H1 (cell line): ENCODE measurements at regions not wholly inside any gene's neighbourhood (a gene's known extent, or its start where the extent isn't known, plus 50 kb on each side); places are given as distances from the start of the nearest gene placed in this dataset.

ENCODE experiments used
- CTCF ChIA-PET: fragments of 300-600 bp; sonication (Branson Sonifier 250); formaldehyde crosslinking; loops from one replicate; lab custom pipeline; 2021; ENCODE audit not compliant: partially characterized antibody; lab: Charles Lee
- POLR2A ChIA-PET: fragments of 300-600 bp; sonication (Branson Sonifier 250); formaldehyde crosslinking; loops from one replicate; lab custom pipeline; 2021; ENCODE audit warnings: inconsistent platforms; ENCODE audit not compliant: partially characterized antibody; lab: Charles Lee
- DNase-seq, 2 experiments: peaks; one replicate each; pipeline versions ENCODE4 v3.0.0 to v3.0.0-alpha.2; 2010 to 2022; ENCODE audit warnings: low spot score in 2 of 2, low read depth in 1 of 2, mixed read lengths in 1 of 2
- FAIRE-seq: peaks from 2 replicates; lab custom pipeline; 2011; peaks lifted over from hg19 to GRCh38; lab: Jason Lieb, UNC
- H2AFZ ChIP-seq: 2 replicates; pipeline ENCODE4 v1.8.1; 2012; ENCODE audit warnings: low read length, inconsistent platforms
- H2AK5ac ChIP-seq: 2 replicates; pipeline ENCODE4 v1.6.1; 2013; ENCODE audit warnings: low read depth, low read length
- H2BK120ac ChIP-seq: replicated peaks from 2 replicates; pipeline ENCODE3; 2013; ENCODE audit warnings: low read depth, low read length, inconsistent platforms
- H2BK12ac ChIP-seq: 2 replicates; pipeline ENCODE4 v1.6.1; 2013; ENCODE audit warnings: low read depth, low read length
- H2BK15ac ChIP-seq: 2 replicates; pipeline ENCODE4 v1.6.1; 2013; ENCODE audit warnings: low read length
- H2BK20ac ChIP-seq: 2 replicates; pipeline ENCODE4 v1.6.1; 2013; ENCODE audit warnings: low read length
- H2BK5ac ChIP-seq: 2 replicates; pipeline ENCODE4 v1.6.1; 2013; ENCODE audit warnings: low read depth, low read length
- H3K14ac ChIP-seq: 2 replicates; pipeline ENCODE4 v1.6.1; 2013; ENCODE audit warnings: inconsistent platforms; ENCODE audit not compliant: insufficient read length
- H3K18ac ChIP-seq: 2 replicates; pipeline ENCODE4 v1.6.1; 2013; ENCODE audit warnings: low read length; ENCODE audit errors: extremely low read depth
- H3K23ac ChIP-seq: 2 replicates; pipeline ENCODE4 v1.6.1; 2013; ENCODE audit warnings: inconsistent platforms; ENCODE audit not compliant: insufficient read length
- H3K23me2 ChIP-seq: 2 replicates; pipeline ENCODE4 v1.6.1; 2013; ENCODE audit warnings: low read depth, low read length
- H3K27ac ChIP-seq: 2 replicates; pipeline ENCODE4 v1.6.1; 2011; ENCODE audit warnings: low read depth, low read length, inconsistent platforms
- H3K27me3 ChIP-seq, 4 experiments: replicated peaks in 1 of 4; 1 replicate in 1 of 4; 2 replicates in 3 of 4; pipeline versions ENCODE4 v1.6.1 to v1.8.1; 2011 to 2013; ENCODE audit warnings: low read length in 3 of 4, mild to moderate bottlenecking in 3 of 4, inconsistent platforms in 2 of 4, mixed read lengths in 2 of 4, moderate library complexity in 1 of 4; ENCODE audit not compliant: control insufficient read depth in 3 of 4, insufficient read depth in 3 of 4; ENCODE audit errors: extremely low read depth in 1 of 4
- H3K36me3 ChIP-seq, 4 experiments: 2 replicates each; pipeline versions ENCODE4 v1.6.1 to v1.8.1; 2011 to 2013; ENCODE audit warnings: mild to moderate bottlenecking in 4 of 4, low read length in 3 of 4, moderate library complexity in 2 of 4, control low read depth in 1 of 4, inconsistent platforms in 1 of 4; ENCODE audit not compliant: insufficient read depth in 4 of 4, control insufficient read depth in 2 of 4
- H3K4ac ChIP-seq: replicated peaks from 2 replicates; pipeline ENCODE3; 2013; ENCODE audit warnings: low read length, low read depth, mixed read lengths, inconsistent platforms; ENCODE audit not compliant: insufficient read length
- H3K4me1 ChIP-seq, 4 experiments: replicated peaks in 1 of 4; 1 replicate in 1 of 4; 2 replicates in 3 of 4; pipeline versions ENCODE4 v1.6.1 to v1.8.1; 2011 to 2013; ENCODE audit warnings: low read length in 3 of 4, inconsistent platforms in 2 of 4, mixed read lengths in 1 of 4; ENCODE audit not compliant: insufficient read depth in 4 of 4, control insufficient read depth in 3 of 4
- H3K4me2 ChIP-seq, 2 experiments: 2 replicates each; pipeline versions ENCODE4 v1.6.1 to v1.8.1; 2011 to 2013; ENCODE audit warnings: low read depth in 2 of 2, low read length in 2 of 2, control low read depth in 1 of 2, inconsistent platforms in 1 of 2, mild to moderate bottlenecking in 1 of 2; ENCODE audit not compliant: insufficient read depth in 1 of 2
- H3K4me3 ChIP-seq, 4 experiments: fragments of 200-600, 300-600 bp in 1 of 4; sonication (generic), shearing (Covaris generic), sonication (Bioruptor Twin) in 1 of 4; 2 replicates each; pipeline versions ENCODE4 v1.5.1 to v1.8.1; 2011 to 2016; ENCODE audit warnings: low read length in 4 of 4, low read depth in 3 of 4, control low read depth in 2 of 4, inconsistent platforms in 2 of 4, mild to moderate bottlenecking in 2 of 4, mixed read lengths in 1 of 4, moderate library complexity in 1 of 4; ENCODE audit not compliant: insufficient read depth in 2 of 4; ENCODE audit errors: extremely low read depth in 1 of 4
- H3K56ac ChIP-seq: replicated peaks from 2 replicates; pipeline ENCODE3; 2013; ENCODE audit warnings: low read depth, mild to moderate bottlenecking, mixed read lengths, low read length, inconsistent platforms; ENCODE audit not compliant: insufficient read length
- H3K79me1 ChIP-seq: 2 replicates; pipeline ENCODE4 v1.6.1; 2013; ENCODE audit warnings: low read depth, low read length, control low read depth
- H3K79me2 ChIP-seq, 2 experiments: 2 replicates each; pipeline versions ENCODE4 v1.6.1 to v1.8.1; 2012 to 2013; ENCODE audit warnings: low read length in 2 of 2, mild to moderate bottlenecking in 2 of 2, inconsistent platforms in 1 of 2; ENCODE audit not compliant: insufficient read depth in 2 of 2, control insufficient read depth in 1 of 2
- H3K9ac ChIP-seq, 4 experiments: replicated peaks in 1 of 4; 1 replicate in 1 of 4; 2 replicates in 3 of 4; pipeline versions ENCODE4 v1.6.1 to v1.8.1; 2011 to 2013; ENCODE audit warnings: low read depth in 3 of 4, low read length in 3 of 4, control low read depth in 2 of 4, mild to moderate bottlenecking in 2 of 4, moderate library complexity in 2 of 4, inconsistent platforms in 1 of 4; ENCODE audit errors: extremely low read depth in 1 of 4
- H3K9me3 ChIP-seq, 2 experiments: 2 replicates each; pipeline versions ENCODE4 v1.6.1 to v1.8.1; 2012 to 2013; ENCODE audit warnings: mild to moderate bottlenecking in 2 of 2, moderate library complexity in 2 of 2, control low read depth in 1 of 2, inconsistent platforms in 1 of 2, low read depth in 1 of 2, low read length in 1 of 2, mixed read lengths in 1 of 2; ENCODE audit not compliant: insufficient read depth in 2 of 2
- H4K20me1 ChIP-seq, 2 experiments: replicated peaks in 1 of 2; 2 replicates each; pipeline versions ENCODE3 to v1.8.1; 2011 to 2013; ENCODE audit warnings: inconsistent platforms in 2 of 2, low read length in 2 of 2, mild to moderate bottlenecking in 1 of 2; ENCODE audit not compliant: insufficient read depth in 2 of 2, control insufficient read depth in 1 of 2
- H4K5ac ChIP-seq: 2 replicates; pipeline ENCODE4 v1.6.1; 2013; ENCODE audit warnings: low read length, low read depth, mixed read lengths, inconsistent platforms; ENCODE audit not compliant: insufficient read length
- H4K8ac ChIP-seq: 2 replicates; pipeline ENCODE4 v1.8.0; 2013; ENCODE audit warnings: mild to moderate bottlenecking, moderate library complexity, low read length, inconsistent platforms; ENCODE audit not compliant: insufficient read depth; ENCODE audit errors: extremely low read depth
- H4K91ac ChIP-seq: replicated peaks from 2 replicates; pipeline ENCODE3; 2013; ENCODE audit warnings: low read length, mixed read lengths, inconsistent platforms; ENCODE audit not compliant: insufficient read length
- MAFK ChIP-seq: IDR thresholded peaks from 2 replicates; pipeline ENCODE4 v1.6.1; 2012; ENCODE audit warnings: low read depth, mild to moderate bottlenecking, improper control_type of control experiment, low read length
- POU5F1 ChIP-seq: IDR thresholded peaks from 2 replicates; pipeline ENCODE4 v1.6.1; 2011; ENCODE audit warnings: low read depth, mild to moderate bottlenecking, low read length, moderate library complexity
- TBP ChIP-seq: IDR thresholded peaks from 2 replicates; pipeline ENCODE4 v1.6.1; 2011; ENCODE audit warnings: low read depth, low read length, improper control_type of control experiment
- YY1 ChIP-seq: IDR thresholded peaks from 2 replicates; pipeline ENCODE4 v1.6.1; 2011; ENCODE audit warnings: low read depth, mild to moderate bottlenecking, low read length
- ZNF274 ChIP-seq: IDR thresholded peaks from 2 replicates; pipeline ENCODE4 v1.7.0; 2012; ENCODE audit warnings: low read length, borderline replicate concordance; ENCODE audit errors: extremely low read depth
- WGBS, 2 experiments: shearing (Covaris generic) in 1 of 2; methylation state at CpG; one replicate each; pipeline versions ENCODE4 v1.1.6 to v1.1.7; 2013 to 2015; ENCODE audit warnings: low lambda C conversion rate in 2 of 2, mixed read lengths in 2 of 2, inconsistent platforms in 1 of 2, low coverage in 1 of 2, missing lambda C conversion rate in 1 of 2; ENCODE audit not compliant: insufficient replicate concordance in 2 of 2, insufficient coverage in 1 of 2, insufficient read length in 1 of 2; ENCODE audit errors: extremely low coverage in 1 of 2, missing lambda C conversion rate in 1 of 2; 5-methylcytosine and 5-hydroxymethylcytosine counted together

DNA sequence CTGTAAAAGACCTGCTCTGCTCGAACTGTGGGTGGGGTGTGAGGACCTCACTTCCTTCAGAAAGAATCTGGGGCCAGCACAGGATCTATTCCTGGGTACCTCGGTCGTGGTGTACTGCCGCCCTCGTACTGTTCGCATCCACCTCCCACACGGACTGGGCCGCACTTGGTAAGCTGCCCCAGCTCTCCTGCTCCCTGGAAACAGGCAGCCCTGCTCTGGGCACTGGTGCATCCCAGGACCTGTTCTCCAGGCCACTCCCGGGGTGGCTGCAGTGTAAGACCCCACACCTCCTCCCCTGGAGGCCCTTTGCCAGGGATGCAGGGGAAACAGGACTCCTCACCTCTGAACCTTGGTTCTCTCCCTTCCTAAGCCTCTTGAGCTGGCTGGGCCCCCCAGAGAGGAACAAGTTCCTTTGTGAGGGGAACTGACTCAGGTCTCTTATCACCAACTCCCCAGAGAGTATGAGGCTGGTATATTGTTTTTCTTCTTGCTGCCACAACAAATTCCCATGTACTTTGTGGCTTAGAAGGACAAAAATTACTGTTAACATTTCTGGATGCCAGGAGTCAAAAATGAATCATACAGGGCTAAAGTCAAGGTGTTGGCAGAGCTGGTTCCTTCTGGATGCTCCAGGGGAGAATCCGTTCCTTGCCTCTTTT is 276.5 kb downstream of the NUAK1 start:
- H4K91ac ChIP-seq = no peak overlapping the region
- H2BK12ac ChIP-seq = no peak overlapping the region; the same call in 1 of the 2 replicates
- H2BK120ac ChIP-seq = no peak overlapping the region
- no peak overlapping the region for H2BK5ac ChIP-seq
- no peak overlapping the region for H2BK20ac ChIP-seq
- no peak overlapping the region for H3K9ac ChIP-seq
- H4K20me1 ChIP-seq = no peaks in the 10 kb centered on the region
- no peak overlapping the region for H3K56ac ChIP-seq
- POLR2A ChIA-PET = no interaction called here
- H3K23me2 ChIP-seq = no peaks in the 10 kb centered on the region
- H3K14ac ChIP-seq = no peak overlapping the region
- no peaks in the 10 kb centered on the region for H3K79me1 ChIP-seq
- DNase-seq (no peak), FAIRE-seq (no peak)
- no peak overlapping the region for H3K4ac ChIP-seq
- H3K4me3 ChIP-seq = no peak overlapping the region
- no peaks in the 10 kb centered on the region for H3K79me2 ChIP-seq
- no peak overlapping the region for H2BK15ac ChIP-seq
- H3K18ac ChIP-seq = no peak overlapping the region
- no peaks in the 10 kb centered on the region for H3K36me3 ChIP-seq
- H3K4me1 ChIP-seq = peaks cover 0 to 5% (median 0%) of the 10 kb centered on the region in 4 experiments; a peak in 1 of 7 replicates
- no peaks in the 10 kb centered on the region; a peak in 1 of 4 replicates for H3K9me3 ChIP-seq
- H2AFZ ChIP-seq = no peak overlapping the region
- no peak overlapping the region for H3K27ac ChIP-seq
- no peak overlapping the region for H3K23ac ChIP-seq
- H2AK5ac ChIP-seq = no peak overlapping the region
- H4K8ac ChIP-seq = no peak overlapping the region
- H4K5ac ChIP-seq = no peak overlapping the region
- no peak overlapping the region for H3K4me2 ChIP-seq
- no peaks in the 10 kb centered on the region for H3K27me3 ChIP-seq
- CTCF ChIA-PET = interaction anchor here (1.1 to 1.2 kb wide), 2 partner anchors 21 to 442 kb away, joined by 3 read pairs; no protein-coding TSS in a partner anchor
- WGBS, 2 experiments = 93% methylated on average over 10 of the region's 10 CpGs; no CpG with 5 or more reads in 1 of the 2 experiments
- TF ChIP-seq TBP = no peak
- TF ChIP-seq ZNF274 = no peak
- no peak for TF ChIP-seq MAFK
- no peak for TF ChIP-seq YY1
- no peak for TF ChIP-seq POU5F1
